ENCODE measurements at regions not wholly inside any gene's neighbourhood (a gene's known extent, or its start where the extent isn't known, plus 50 kb on each side); places are given as distances from the start of the nearest gene placed in this dataset.
"Not testable (repeated sequence)": the region's sequence is repeated elsewhere in the genome, so short reads cannot be mapped to it uniquely, and the experiment has no call there.

- Histone ChIP-seq H4K8ac (ENCODE audit: low read depth in 2 of 2, low read length in 2 of 2) (no peak overlapping the region), H3K4me3 (ENCODE audit: insufficient read depth, low read depth, low read length) (no peak overlapping the region), H4K5ac (ENCODE audit: low read depth, low read length) (no peak overlapping the region), H3K27ac (ENCODE audit: insufficient read depth, low read length) (no peak overlapping the region), H4K91ac (ENCODE audit: insufficient read depth, low read depth, low read length) (no peak overlapping the region), H3K4me1 (ENCODE audit: control insufficient read depth, insufficient read depth, low read length) (no peaks in the 10 kb centered on the region), H3K4ac (ENCODE audit: low read depth, low read length) (no peak overlapping the region), H3K79me1 (ENCODE audit: low read depth in 1 of 2, low read length in 2 of 2) (no peaks in the 10 kb centered on the region), H3K9me1 (ENCODE audit: insufficient read depth, low read length) (no peaks in the 10 kb centered on the region), H2AFZ (replicated peaks; ENCODE audit: low read length, poor library complexity) (no peak overlapping the region), H3K36me3 (ENCODE audit: control insufficient read depth, insufficient read depth, low read length) (no peaks in the 10 kb centered on the region), H3K9ac (ENCODE audit: low read depth, low read length) (no peak overlapping the region), H3K56ac (ENCODE audit: extremely low read depth, insufficient read depth, low read length) (no peak overlapping the region), H4K20me1 (ENCODE audit: insufficient read depth, low read length) (no peaks in the 10 kb centered on the region), H2AK9ac (replicated peaks; ENCODE audit: low read depth, low read length, poor library complexity) (no peak overlapping the region), H3K27me3 (ENCODE audit: control insufficient read depth, insufficient read depth, low read length) (no peaks in the 10 kb centered on the region), H3K23ac (ENCODE audit: low read depth, low read length) (no peak overlapping the region), H2BK15ac (ENCODE audit: low read depth, low read length) (no peak overlapping the region), H2BK120ac (ENCODE audit: low read depth, low read length) (no peak overlapping the region), H3K14ac (replicated peaks; ENCODE audit: low read depth, low read length) (no peak overlapping the region), H3K18ac (ENCODE audit: low read depth, low read length) (no peak overlapping the region), H2AK5ac (ENCODE audit: low read depth, low read length) (no peak overlapping the region), H3K9me3 (ENCODE audit: control insufficient read depth, insufficient read depth, low read length) (peaks cover 4% of the 10 kb centered on the region; the same call in 1 of the 2 replicates), H2BK5ac (ENCODE audit: low read depth, low read length, poor library complexity, severe bottlenecking) (no peak overlapping the region), H2BK20ac (ENCODE audit: low read depth, low read length) (no peak overlapping the region), H3K4me2 (ENCODE audit: low read depth, low read length) (no peak overlapping the region)
- TF ChIP-seq, protein P1, sequence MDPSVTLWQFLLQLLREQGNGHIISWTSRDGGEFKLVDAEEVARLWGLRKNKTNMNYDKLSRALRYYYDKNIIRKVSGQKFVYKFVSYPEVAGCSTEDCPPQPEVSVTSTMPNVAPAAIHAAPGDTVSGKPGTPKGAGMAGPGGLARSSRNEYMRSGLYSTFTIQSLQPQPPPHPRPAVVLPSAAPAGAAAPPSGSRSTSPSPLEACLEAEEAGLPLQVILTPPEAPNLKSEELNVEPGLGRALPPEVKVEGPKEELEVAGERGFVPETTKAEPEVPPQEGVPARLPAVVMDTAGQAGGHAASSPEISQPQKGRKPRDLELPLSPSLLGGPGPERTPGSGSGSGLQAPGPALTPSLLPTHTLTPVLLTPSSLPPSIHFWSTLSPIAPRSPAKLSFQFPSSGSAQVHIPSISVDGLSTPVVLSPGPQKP (IDR thresholded peaks at IDR 0.05; ENCODE audit: borderline replicate concordance, low read depth, low read length) = no peak
- no peak for TF ChIP-seq NFE2L2 (IDR thresholded peaks at IDR 0.05; ENCODE audit: low read depth, low read length)
- TF ChIP-seq MXI1 (IDR thresholded peaks at IDR 0.05; ENCODE audit: borderline replicate concordance, low read depth, low read length) = no peak
- TF ChIP-seq BHLHE40 (IDR thresholded peaks at IDR 0.05; ENCODE audit: low read depth, low read length) = no peak
- 0 out of 2 replicates have a peak, but pooled peaks have one; percentile 29 for TF ChIP-seq CEBPB (IDR thresholded peaks at IDR 0.05; ENCODE audit: low read depth, low read length)
- no peak for TF ChIP-seq RFX5 (IDR thresholded peaks at IDR 0.05; ENCODE audit: low read depth, low read length)
- dilution Hi-C loops (cut with HindIII; ENCODE audit: low sequenced_read_pairs, unreplicated experiment) = no loop called here
- CTCF ChIA-PET = no interaction called here
- no peak for DNase-seq
- no CpG with 5 or more reads among the region's 12 CpGs for WGBS, 2 experiments (ENCODE audit: extremely low coverage in 2 of 2, insufficient read length in 1 of 2)
- POLR2A ChIA-PET (ENCODE audit: unreplicated experiment) = no interaction called here
- no peak for ATAC-seq (ENCODE audit: low read depth)
- intact Hi-C loops (cut with micrococcal nuclease) = no loop called here
- in situ Hi-C loops (cut with MboI; ENCODE audit: low sequenced_read_pairs) = no loop called here
- no TSS peak for BruUV-seq (replicated peaks)
Measured at GRCh38 chr6:27642744-27643456, 170.0 kb upstream of the ZNF184 start.

- H3K23ac ChIP-seq (ENCODE audit: low read depth, low read length); dilution Hi-C loops (cut with HindIII; ENCODE audit: low sequenced_read_pairs, unreplicated experiment); in situ Hi-C loops (cut with MboI; ENCODE audit: low sequenced_read_pairs); DNase-seq; H4K20me1 ChIP-seq (ENCODE audit: insufficient read depth, low read length); H3K27ac ChIP-seq (ENCODE audit: insufficient read depth, low read length); H4K91ac ChIP-seq (ENCODE audit: insufficient read depth, low read depth, low read length); H3K27me3 ChIP-seq (ENCODE audit: control insufficient read depth, insufficient read depth, low read length); POLR2A ChIA-PET (ENCODE audit: unreplicated experiment); H3K56ac ChIP-seq (ENCODE audit: extremely low read depth, insufficient read depth, low read length); H3K79me1 ChIP-seq (ENCODE audit: low read depth in 1 of 2, low read length in 2 of 2); H2AFZ ChIP-seq (replicated peaks; ENCODE audit: low read length, poor library complexity); CTCF ChIA-PET; H3K18ac ChIP-seq (ENCODE audit: low read depth, low read length); H2BK20ac ChIP-seq (ENCODE audit: low read depth, low read length); H3K4me3 ChIP-seq (ENCODE audit: insufficient read depth, low read depth, low read length); H3K4me2 ChIP-seq (ENCODE audit: low read depth, low read length); intact Hi-C loops (cut with micrococcal nuclease); H3K4ac ChIP-seq (ENCODE audit: low read depth, low read length); BruUV-seq (replicated peaks); H3K4me1 ChIP-seq (ENCODE audit: control insufficient read depth, insufficient read depth, low read length); H2BK15ac ChIP-seq (ENCODE audit: low read depth, low read length); H3K9me3 ChIP-seq (ENCODE audit: control insufficient read depth, insufficient read depth, low read length); H3K9ac ChIP-seq (ENCODE audit: low read depth, low read length); H3K36me3 ChIP-seq (ENCODE audit: control insufficient read depth, insufficient read depth, low read length); H2BK120ac ChIP-seq (ENCODE audit: low read depth, low read length); H2AK5ac ChIP-seq (ENCODE audit: low read depth, low read length); H4K5ac ChIP-seq (ENCODE audit: low read depth, low read length); H3K9me1 ChIP-seq (ENCODE audit: insufficient read depth, low read length); H2BK5ac ChIP-seq (ENCODE audit: low read depth, low read length, poor library complexity, severe bottlenecking); H4K8ac ChIP-seq (ENCODE audit: low read depth in 2 of 2, low read length in 2 of 2); H3K14ac ChIP-seq (replicated peaks; ENCODE audit: low read depth, low read length); H2AK9ac ChIP-seq (replicated peaks; ENCODE audit: low read depth, low read length, poor library complexity); ATAC-seq (ENCODE audit: low read depth): not testable (repeated sequence)
- no CpG with 5 or more reads among the region's 4 CpGs for WGBS, 2 experiments (ENCODE audit: extremely low coverage in 2 of 2, insufficient read length in 1 of 2)
Measured at GRCh38 chr6:27635886-27636285, 163.0 kb upstream of the ZNF184 start.

All from IMR-90 (cell line).